Neural cell (in vitro differentiated cells): ENCODE measurements at regions not wholly inside any gene's neighbourhood (a gene's known extent, or its start where the extent isn't known, plus 50 kb on each side); places are given as distances from the start of the nearest gene placed in this dataset.

ENCODE experiments used
- H2AFZ ChIP-seq: fragments of 200-600, 300-800 bp; sonication (generic), shearing (Covaris generic); 2 replicates; pipeline ENCODE4 v1.6.0; 2014; ENCODE audit warnings: low read depth, mild to moderate bottlenecking, antibody characterized with exemption, low read length, moderate library complexity
- H3F3A ChIP-seq: fragments of 200-600 bp; shearing (Covaris generic); 2 replicates; pipeline ENCODE4 v1.6.1; 2016; ENCODE audit warnings: mild to moderate bottlenecking, moderate library complexity, mixed read lengths, antibody characterized with exemption, low read length; ENCODE audit not compliant: insufficient read depth, poor library complexity, severe bottlenecking
- H3K27ac ChIP-seq: fragments of 200-600, 300-800 bp; sonication (generic), shearing (Covaris generic); 2 replicates; pipeline ENCODE4 v1.5.1; 2014; ENCODE audit warnings: mild to moderate bottlenecking, low read length, moderate library complexity
- H3K27me3 ChIP-seq: fragments of 300-800, 200-600 bp; sonication (generic), shearing (Covaris generic); 2 replicates; pipeline ENCODE4 v1.6.0; 2014; ENCODE audit warnings: mild to moderate bottlenecking, low read depth, low read length, moderate library complexity; ENCODE audit not compliant: insufficient read depth
- H3K36me3 ChIP-seq: fragments of 300-800, 200-600 bp; sonication (generic), shearing (Covaris generic); 2 replicates; pipeline ENCODE4 v1.5.1; 2014; ENCODE audit warnings: mild to moderate bottlenecking, antibody characterized with exemption, low read length, moderate library complexity; ENCODE audit not compliant: insufficient read depth
- H3K4me2 ChIP-seq: fragments of 300-800, 200-600 bp; sonication (generic), shearing (Covaris generic); 2 replicates; pipeline ENCODE4 v1.6.0; 2014; ENCODE audit warnings: mild to moderate bottlenecking, low read length
- H3K4me3 ChIP-seq: fragments of 300-800, 200-600 bp; sonication (generic), shearing (Covaris generic); 2 replicates; pipeline ENCODE4 v1.5.1; 2014; ENCODE audit warnings: mild to moderate bottlenecking, low read length, moderate library complexity
- H3K79me2 ChIP-seq: fragments of 200-600 bp; shearing (Covaris generic); replicated peaks from 2 replicates; pipeline ENCODE4 v1.6.0; 2014; ENCODE audit warnings: mild to moderate bottlenecking, low read length, moderate library complexity; ENCODE audit not compliant: insufficient read depth
- H3K9ac ChIP-seq: fragments of 300-800, 200-600 bp; sonication (generic), shearing (Covaris generic); 2 replicates; pipeline ENCODE4 v1.6.1; 2016; ENCODE audit warnings: mild to moderate bottlenecking, low read length, mixed read lengths
- H3K9me2 ChIP-seq: fragments of 200-600 bp; shearing (Covaris generic); 2 replicates; pipeline ENCODE4 v1.6.1; 2016; ENCODE audit warnings: mild to moderate bottlenecking, low read length, mixed read lengths; ENCODE audit not compliant: insufficient read depth
- H3K9me3 ChIP-seq: fragments of 200-600, 300-800 bp; sonication (generic), shearing (Covaris generic); 2 replicates; pipeline ENCODE4 v1.6.1; 2016; ENCODE audit warnings: mild to moderate bottlenecking, mixed run types, low read length, moderate library complexity, mixed read lengths
- H4K20me1 ChIP-seq: fragments of 200-600 bp; shearing (Covaris generic); 2 replicates; pipeline ENCODE4 v1.6.1; 2016; ENCODE audit warnings: mild to moderate bottlenecking, mixed run types; ENCODE audit not compliant: insufficient read depth
- CTCF ChIP-seq: fragments of 450-650 bp; IDR thresholded peaks from 2 replicates; pipeline ENCODE4 v1.5.1; 2014; ENCODE audit warnings: antibody characterized with exemption, mild to moderate bottlenecking, moderate library complexity; ENCODE audit not compliant: poor library complexity, severe bottlenecking
- EP300 ChIP-seq: fragments of 450-650 bp; conservative IDR thresholded peaks from 2 replicates; pipeline ENCODE4 v1.6.1; 2014; ENCODE audit warnings: antibody characterized with exemption, mild to moderate bottlenecking, moderate library complexity; ENCODE audit not compliant: poor library complexity, severe bottlenecking
- EZH2 ChIP-seq: fragments of 200-600, 300-800 bp; shearing (Covaris generic), sonication (generic); IDR thresholded peaks from 2 replicates; pipeline ENCODE4 v1.6.1; 2014; ENCODE audit warnings: antibody characterized with exemption, low read length, borderline replicate concordance, mild to moderate bottlenecking; ENCODE audit not compliant: insufficient read depth, poor library complexity, severe bottlenecking
- MXI1 ChIP-seq: fragments of 450-650 bp; conservative IDR thresholded peaks from 2 replicates; pipeline ENCODE4 v1.6.1; 2014; ENCODE audit warnings: antibody characterized with exemption, mild to moderate bottlenecking; ENCODE audit not compliant: poor library complexity, severe bottlenecking
- POLR2AphosphoS5 ChIP-seq: IDR thresholded peaks from 2 replicates; pipeline ENCODE4 v1.6.1; 2012
- RAD21 ChIP-seq: fragments of 450-650 bp; conservative IDR thresholded peaks from 2 replicates; pipeline ENCODE4 v1.6.1; 2014; ENCODE audit warnings: antibody characterized with exemption, mild to moderate bottlenecking, moderate library complexity
- REST ChIP-seq: IDR thresholded peaks from 2 replicates; pipeline ENCODE4 v1.6.1; 2012; ENCODE audit warnings: borderline replicate concordance
- SMC3 ChIP-seq: fragments of 450-650 bp; conservative IDR thresholded peaks from 2 replicates; pipeline ENCODE4 v1.6.1; 2014; ENCODE audit warnings: antibody characterized with exemption, mild to moderate bottlenecking, moderate library complexity; ENCODE audit not compliant: poor library complexity
- TAF1 ChIP-seq: IDR thresholded peaks from 2 replicates; pipeline ENCODE4 v1.6.1; 2012; ENCODE audit warnings: low read depth

GRCh38 chr13:84479656-84480055, 597.4 kb upstream of the SLITRK1 start:
- H3F3A ChIP-seq = no peaks in the 10 kb centered on the region
- H3K79me2 ChIP-seq = no peaks in the 10 kb centered on the region
- no peak overlapping the region for H3K4me2 ChIP-seq
- H2AFZ ChIP-seq = no peak overlapping the region
- no peak overlapping the region for H3K9ac ChIP-seq
- no peaks in the 10 kb centered on the region for H3K27me3 ChIP-seq
- no peak overlapping the region for H3K4me3 ChIP-seq
- H3K27ac ChIP-seq = no peak overlapping the region
- no peaks in the 10 kb centered on the region for H3K9me2 ChIP-seq
- TF ChIP-seq MXI1 = no peak
- TF ChIP-seq REST = no peak
- TF ChIP-seq RAD21 = no peak
- TF ChIP-seq CTCF = no peak
- TF ChIP-seq SMC3 = no peak
- TF ChIP-seq POLR2AphosphoS5 = no peak
- TF ChIP-seq EP300 = no peak
- TF ChIP-seq TAF1 = no peak
- TF ChIP-seq EZH2 = no peak
- no peaks in the 10 kb centered on the region for H3K9me3 ChIP-seq
- no peaks in the 10 kb centered on the region for H4K20me1 ChIP-seq
- no peaks in the 10 kb centered on the region for H3K36me3 ChIP-seq

- Histone ChIP-seq H3K9me3 (no peaks in the 10 kb centered on the region), H3K9ac (no peak overlapping the region), H3K27me3 (no peaks in the 10 kb centered on the region), H4K20me1 (no peaks in the 10 kb centered on the region), H3K4me2 (no peak overlapping the region), H3K79me2 (no peaks in the 10 kb centered on the region), H3K27ac (no peak overlapping the region), H2AFZ (no peak overlapping the region), H3K4me3 (no peak overlapping the region), H3K9me2 (no peaks in the 10 kb centered on the region), H3K36me3 (no peaks in the 10 kb centered on the region), H3F3A (no peaks in the 10 kb centered on the region)
- TF ChIP-seq POLR2AphosphoS5 = no peak
- no peak for TF ChIP-seq TAF1
- TF ChIP-seq SMC3 = no peak
- no peak for TF ChIP-seq EP300
- no peak for TF ChIP-seq REST
- TF ChIP-seq RAD21 = no peak
- TF ChIP-seq EZH2 = no peak
- no peak for TF ChIP-seq CTCF
- TF ChIP-seq MXI1 = no peak
These were observed 588.3 kb upstream of the SLITRK1 start for GRCh38 chr13:84470528-84470927.
